ENCODE measurements at regions not wholly inside any gene's neighbourhood (a gene's known extent, or its start where the extent isn't known, plus 50 kb on each side); places are given as distances from the start of the nearest gene placed in this dataset.
"Not testable (repeated sequence)": the region's sequence is repeated elsewhere in the genome, so short reads cannot be mapped to it uniquely, and the experiment has no call there.

DNA sequence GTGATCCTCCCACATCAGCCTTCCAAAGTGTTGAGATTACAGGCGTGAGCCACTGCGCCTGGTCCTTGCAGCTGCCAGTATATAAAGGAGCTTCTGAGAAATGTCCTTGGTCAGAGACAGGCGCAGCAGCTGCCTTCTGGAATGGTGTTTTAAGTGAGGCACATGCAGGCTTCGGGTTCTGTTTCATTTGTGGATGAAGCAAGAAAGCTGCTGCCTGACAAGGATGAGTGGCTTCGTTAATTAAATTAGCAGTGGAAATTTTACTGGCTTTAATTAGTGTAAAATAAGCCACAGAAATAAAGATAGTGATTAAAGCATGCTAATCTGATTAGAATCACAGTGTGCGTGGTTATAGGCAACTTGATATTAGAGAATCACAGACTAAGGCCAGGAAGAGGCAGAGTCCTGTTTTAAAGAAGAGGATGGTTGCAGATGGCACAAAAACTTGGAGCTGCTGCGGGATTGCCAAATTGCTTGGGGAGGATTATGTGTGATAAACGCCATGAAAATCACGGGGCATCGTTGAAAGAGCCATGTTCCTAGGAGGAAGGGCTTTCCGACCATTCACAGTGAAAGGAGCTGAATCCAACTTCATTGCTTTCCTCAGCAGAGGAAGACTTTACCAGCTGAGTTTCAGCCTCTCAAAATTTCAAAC, 348.4 kb upstream of the FAT1 start:
- Histone ChIP-seq H3K27me3 (ENCODE audit: control insufficient read depth, insufficient read depth, low read length) (no peaks in the 10 kb centered on the region), H3K36me3 (ENCODE audit: control insufficient read depth, insufficient read depth, low read length) (no peaks in the 10 kb centered on the region), H3K4me1 (ENCODE audit: control insufficient read depth, insufficient read depth, low read length) (no peaks in the 10 kb centered on the region), H3K4me3 (ENCODE audit: low read length) (no peak overlapping the region), H3K9me3 (ENCODE audit: control insufficient read depth, low read length) (no peaks in the 10 kb centered on the region), H3K9ac (ENCODE audit: low read length) (no peak overlapping the region)

DNA sequence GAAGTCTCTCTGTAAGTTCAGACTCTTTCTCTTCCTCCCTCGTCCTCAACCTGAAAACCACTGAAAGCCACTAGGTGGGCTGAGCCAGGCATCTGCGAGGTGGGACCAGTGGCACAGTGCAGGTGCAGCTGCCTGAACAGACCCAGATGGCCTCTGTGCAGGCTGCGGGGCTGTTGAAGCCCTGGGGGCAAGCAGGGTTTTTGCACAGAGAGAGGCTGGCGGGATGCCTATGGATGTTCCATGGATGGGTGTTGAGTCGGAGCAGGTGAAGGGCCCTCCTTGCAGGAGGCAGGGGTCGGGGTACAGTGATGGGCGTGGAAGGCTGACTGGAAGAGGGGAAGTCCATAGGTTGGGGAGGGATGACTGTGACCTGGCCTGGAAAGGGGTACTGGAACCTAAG, 350.2 kb upstream of the FAT1 start:
- H3K36me3 ChIP-seq (ENCODE audit: control insufficient read depth, insufficient read depth, low read length) = no peaks in the 10 kb centered on the region
- H3K4me1 ChIP-seq (ENCODE audit: control insufficient read depth, insufficient read depth, low read length) = no peaks in the 10 kb centered on the region
- H3K4me3 ChIP-seq (ENCODE audit: low read length) = no peak overlapping the region
- no peaks in the 10 kb centered on the region for H3K27me3 ChIP-seq (ENCODE audit: control insufficient read depth, insufficient read depth, low read length)
- H3K9ac ChIP-seq (ENCODE audit: low read length) = no peak overlapping the region
- no peaks in the 10 kb centered on the region for H3K9me3 ChIP-seq (ENCODE audit: control insufficient read depth, low read length)

GRCh38 chr4:187075514-187075913, 351.9 kb upstream of the FAT1 start:
- no peaks in the 10 kb centered on the region for H3K9me3 ChIP-seq (ENCODE audit: control insufficient read depth, low read length)
- H3K4me3 ChIP-seq (ENCODE audit: low read length) = no peak overlapping the region
- no peaks in the 10 kb centered on the region for H3K4me1 ChIP-seq (ENCODE audit: control insufficient read depth, insufficient read depth, low read length)
- no peaks in the 10 kb centered on the region for H3K36me3 ChIP-seq (ENCODE audit: control insufficient read depth, insufficient read depth, low read length)
- H3K27me3 ChIP-seq (ENCODE audit: control insufficient read depth, insufficient read depth, low read length) = no peaks in the 10 kb centered on the region
- H3K9ac ChIP-seq (ENCODE audit: low read length) = no peak overlapping the region

- Histone ChIP-seq H3K36me3 (ENCODE audit: control insufficient read depth, insufficient read depth, low read length) (no peaks in the 10 kb centered on the region), H3K4me1 (ENCODE audit: control insufficient read depth, insufficient read depth, low read length) (no peaks in the 10 kb centered on the region), H3K4me3 (ENCODE audit: low read length) (no peak overlapping the region), H3K9ac (ENCODE audit: low read length) (no peak overlapping the region), H3K9me3 (ENCODE audit: control insufficient read depth, low read length) (no peaks in the 10 kb centered on the region), H3K27me3 (ENCODE audit: control insufficient read depth, insufficient read depth, low read length) (no peaks in the 10 kb centered on the region)
These were observed 354.2 kb upstream of the FAT1 start for GRCh38 chr4:187077744-187078401.

- H3K36me3 ChIP-seq (ENCODE audit: control insufficient read depth, insufficient read depth, low read length) = no peaks in the 10 kb centered on the region
- H3K4me1 ChIP-seq (ENCODE audit: control insufficient read depth, insufficient read depth, low read length) = no peaks in the 10 kb centered on the region
- no peaks in the 10 kb centered on the region for H3K9me3 ChIP-seq (ENCODE audit: control insufficient read depth, low read length)
- H3K4me3 ChIP-seq (ENCODE audit: low read length) = no peak overlapping the region
- no peak overlapping the region for H3K9ac ChIP-seq (ENCODE audit: low read length)
- no peaks in the 10 kb centered on the region for H3K27me3 ChIP-seq (ENCODE audit: control insufficient read depth, insufficient read depth, low read length)
These were observed 361.0 kb upstream of the FAT1 start for GRCh38 chr4:187084701-187085100.

GRCh38 chr4:187085339-187085738, 361.7 kb upstream of the FAT1 start:
- Histone ChIP-seq H3K9ac (ENCODE audit: low read length) (no peak overlapping the region), H3K4me3 (ENCODE audit: low read length) (no peak overlapping the region), H3K36me3 (ENCODE audit: control insufficient read depth, insufficient read depth, low read length) (no peaks in the 10 kb centered on the region), H3K9me3 (ENCODE audit: control insufficient read depth, low read length) (no peaks in the 10 kb centered on the region), H3K4me1 (ENCODE audit: control insufficient read depth, insufficient read depth, low read length) (no peaks in the 10 kb centered on the region), H3K27me3 (ENCODE audit: control insufficient read depth, insufficient read depth, low read length) (no peaks in the 10 kb centered on the region)

DNA sequence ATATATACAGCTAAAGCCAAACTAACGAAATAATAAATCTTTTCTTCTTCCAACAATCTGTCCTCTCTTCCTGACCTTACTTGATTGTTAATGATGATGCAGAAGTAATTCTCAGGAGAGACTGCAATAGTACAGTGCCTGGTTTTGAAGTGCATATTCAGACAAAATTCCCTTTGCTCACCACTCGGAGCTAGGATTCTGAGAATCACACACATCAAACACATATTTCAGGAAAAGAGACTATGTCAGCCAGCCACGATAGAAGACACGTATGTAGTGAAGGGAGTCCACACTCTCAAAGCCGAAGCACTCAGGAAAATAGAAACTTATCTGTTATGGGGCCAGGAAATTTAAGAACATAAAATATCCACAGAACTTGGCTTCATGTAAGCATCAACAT, 362.5 kb upstream of the FAT1 start:
- no peak overlapping the region for H3K4me3 ChIP-seq (ENCODE audit: low read length)
- no peaks in the 10 kb centered on the region for H3K9me3 ChIP-seq (ENCODE audit: control insufficient read depth, low read length)
- H3K36me3 ChIP-seq (ENCODE audit: control insufficient read depth, insufficient read depth, low read length) = no peaks in the 10 kb centered on the region
- no peak overlapping the region for H3K9ac ChIP-seq (ENCODE audit: low read length)
- no peaks in the 10 kb centered on the region for H3K4me1 ChIP-seq (ENCODE audit: control insufficient read depth, insufficient read depth, low read length)
- H3K27me3 ChIP-seq (ENCODE audit: control insufficient read depth, insufficient read depth, low read length) = no peaks in the 10 kb centered on the region

DNA sequence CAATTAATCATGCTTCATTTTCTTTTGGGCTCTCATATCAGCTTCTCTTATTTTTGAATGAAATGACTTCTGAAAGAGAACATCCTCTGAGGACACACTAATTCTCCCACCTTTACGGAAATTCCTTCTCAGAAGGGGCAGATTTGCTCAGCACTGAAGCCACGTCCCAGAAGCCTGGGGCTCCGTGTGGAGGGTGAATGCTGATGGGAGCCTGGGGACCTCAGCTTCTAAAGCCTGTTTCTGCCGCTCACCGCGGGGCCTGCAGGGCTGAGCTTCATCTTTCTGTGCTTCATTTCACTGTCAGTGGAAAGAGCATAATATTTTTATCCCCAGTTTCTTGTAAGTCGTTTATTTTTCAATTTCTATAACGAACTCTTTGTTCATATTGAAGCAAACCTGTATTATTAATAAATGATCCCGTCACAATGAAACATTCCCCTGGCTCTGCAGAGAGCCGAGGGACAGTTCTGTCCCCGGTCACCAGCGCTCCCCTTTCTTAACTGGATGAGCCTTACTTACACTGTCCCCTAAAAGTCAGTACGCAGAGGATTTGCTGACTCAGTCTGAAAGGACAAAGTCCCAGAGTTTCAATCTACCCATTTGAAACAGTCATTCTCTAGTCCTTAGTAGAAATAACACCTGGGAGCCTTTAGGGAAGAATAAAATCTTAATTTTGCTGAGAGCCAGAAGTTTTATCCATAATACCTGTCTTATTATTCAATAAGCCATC, 364.6 kb upstream of the FAT1 start:
- H3K4me1 ChIP-seq (ENCODE audit: control insufficient read depth, insufficient read depth, low read length) = no peaks in the 10 kb centered on the region
- no peak overlapping the region for H3K4me3 ChIP-seq (ENCODE audit: low read length)
- H3K27me3 ChIP-seq (ENCODE audit: control insufficient read depth, insufficient read depth, low read length) = no peaks in the 10 kb centered on the region
- H3K9ac ChIP-seq (ENCODE audit: low read length) = no peak overlapping the region
- no peaks in the 10 kb centered on the region for H3K36me3 ChIP-seq (ENCODE audit: control insufficient read depth, insufficient read depth, low read length)
- no peaks in the 10 kb centered on the region for H3K9me3 ChIP-seq (ENCODE audit: control insufficient read depth, low read length)

- Histone ChIP-seq H3K9me3 (ENCODE audit: control insufficient read depth, low read length) (no peaks in the 10 kb centered on the region), H3K9ac (ENCODE audit: low read length) (no peak overlapping the region), H3K4me1 (ENCODE audit: control insufficient read depth, insufficient read depth, low read length) (no peaks in the 10 kb centered on the region), H3K36me3 (ENCODE audit: control insufficient read depth, insufficient read depth, low read length) (no peaks in the 10 kb centered on the region), H3K27me3 (ENCODE audit: control insufficient read depth, insufficient read depth, low read length) (no peaks in the 10 kb centered on the region), H3K4me3 (ENCODE audit: low read length) (no peak overlapping the region)
These were observed 366.7 kb upstream of the FAT1 start for GRCh38 chr4:187090401-187090800.

GRCh38 chr4:187090832-187091231, 367.2 kb upstream of the FAT1 start:
- not testable (repeated sequence) for H3K36me3 ChIP-seq (ENCODE audit: control insufficient read depth, insufficient read depth, low read length); H3K27me3 ChIP-seq (ENCODE audit: control insufficient read depth, insufficient read depth, low read length); H3K9me3 ChIP-seq (ENCODE audit: control insufficient read depth, low read length)

GRCh38 chr4:187094144-187094543, 370.5 kb upstream of the FAT1 start:
- no peaks in the 10 kb centered on the region for H3K9me3 ChIP-seq (ENCODE audit: control insufficient read depth, low read length)
- no peaks in the 10 kb centered on the region for H3K27me3 ChIP-seq (ENCODE audit: control insufficient read depth, insufficient read depth, low read length)
- H3K36me3 ChIP-seq (ENCODE audit: control insufficient read depth, insufficient read depth, low read length) = no peaks in the 10 kb centered on the region
- no peaks in the 10 kb centered on the region for H3K4me1 ChIP-seq (ENCODE audit: control insufficient read depth, insufficient read depth, low read length)
- H3K9ac ChIP-seq (ENCODE audit: low read length) = no peak overlapping the region
- H3K4me3 ChIP-seq (ENCODE audit: low read length) = no peak overlapping the region

More at GRCh38 chr4:187090832-187091231, 367.2 kb upstream of the FAT1 start:
- H3K9ac ChIP-seq (ENCODE audit: low read length); H3K4me3 ChIP-seq (ENCODE audit: low read length); H3K4me1 ChIP-seq (ENCODE audit: control insufficient read depth, insufficient read depth, low read length): not testable (repeated sequence)

GRCh38 chr4:187098429-187098828, 374.8 kb upstream of the FAT1 start:
- Histone ChIP-seq H3K27me3 (ENCODE audit: control insufficient read depth, insufficient read depth, low read length) (no peaks in the 10 kb centered on the region), H3K36me3 (ENCODE audit: control insufficient read depth, insufficient read depth, low read length) (no peaks in the 10 kb centered on the region), H3K4me1 (ENCODE audit: control insufficient read depth, insufficient read depth, low read length) (no peaks in the 10 kb centered on the region), H3K9ac (ENCODE audit: low read length) (no peak overlapping the region), H3K4me3 (ENCODE audit: low read length) (no peak overlapping the region), H3K9me3 (ENCODE audit: control insufficient read depth, low read length) (no peaks in the 10 kb centered on the region)
